KOPT-K1 (cell line): ENCODE measurements at regions not wholly inside any gene's neighbourhood (a gene's known extent, or its start where the extent isn't known, plus 50 kb on each side); places are given as distances from the start of the nearest gene placed in this dataset.

Source experiments
- H3K27ac ChIP-seq: fragments of 200-600 bp; sonication (generic); 2 replicates; pipeline ENCODE4 v1.5.1; 2016; ENCODE audit warnings: antibody characterized with exemption, mild to moderate bottlenecking, low read depth, low read length; ENCODE audit not compliant: poor library complexity, severe bottlenecking
- H3K36me3 ChIP-seq: fragments of 200-600 bp; sonication (generic); 2 replicates; pipeline ENCODE4 v1.5.1; 2017; ENCODE audit warnings: antibody characterized with exemption, mild to moderate bottlenecking, low read length, moderate library complexity; ENCODE audit not compliant: insufficient read depth
- H3K9me3 ChIP-seq: fragments of 200-600 bp; sonication (generic); 2 replicates; pipeline ENCODE4 v1.5.1; 2017; ENCODE audit warnings: antibody characterized with exemption, low read length, mild to moderate bottlenecking; ENCODE audit not compliant: insufficient read depth, poor library complexity, severe bottlenecking

DNA sequence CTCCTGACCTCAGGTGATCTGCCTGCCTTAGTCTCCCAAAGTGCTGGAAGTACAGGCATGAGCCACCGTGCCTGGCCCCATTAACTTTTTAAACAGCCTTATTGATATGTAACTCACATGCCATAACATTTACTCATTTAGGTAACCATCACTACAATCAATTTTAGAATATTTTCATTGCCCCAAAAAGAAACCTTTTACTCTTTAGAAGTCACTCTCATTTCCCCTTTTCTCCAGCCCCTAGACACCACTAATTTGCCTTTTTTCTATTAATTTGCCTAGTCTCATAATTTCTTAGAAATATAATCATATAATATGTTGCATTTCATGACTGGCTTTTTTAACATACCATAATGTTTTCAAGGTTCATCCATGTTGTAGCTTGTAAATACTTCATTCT, 57.2 kb upstream of the TACR1 start:
- H3K9me3 ChIP-seq: peaks cover 11% of the 10 kb centered on the region
- no peaks in the 10 kb centered on the region for H3K36me3 ChIP-seq
- no peak overlapping the region for H3K27ac ChIP-seq

GRCh38 chr2:75253526-75253925, 54.2 kb upstream of the TACR1 start:
- no peaks in the 10 kb centered on the region for H3K36me3 ChIP-seq
- H3K9me3 ChIP-seq: peaks cover 7% of the 10 kb centered on the region
- H3K27ac ChIP-seq: no peak overlapping the region

- no peaks in the 10 kb centered on the region for H3K36me3 ChIP-seq
- peaks cover 7% of the 10 kb centered on the region for H3K9me3 ChIP-seq
- no peak overlapping the region for H3K27ac ChIP-seq
Observed at GRCh38 chr2:75251896-75252295, 52.6 kb upstream of the TACR1 start.
